GM21825 (cell line): ENCODE measurements at regions not wholly inside any gene's neighbourhood (a gene's known extent, or its start where the extent isn't known, plus 50 kb on each side); places are given as distances from the start of the nearest gene placed in this dataset.

Source experiments
- ATAC-seq: cut with Tn5 transposase; IDR thresholded peaks from one replicate; pipeline ENCODE4 v1.9.1; 2021; ENCODE audit warnings: mild to moderate bottlenecking, moderate library complexity; ENCODE audit not compliant: unreplicated experiment

DNA sequence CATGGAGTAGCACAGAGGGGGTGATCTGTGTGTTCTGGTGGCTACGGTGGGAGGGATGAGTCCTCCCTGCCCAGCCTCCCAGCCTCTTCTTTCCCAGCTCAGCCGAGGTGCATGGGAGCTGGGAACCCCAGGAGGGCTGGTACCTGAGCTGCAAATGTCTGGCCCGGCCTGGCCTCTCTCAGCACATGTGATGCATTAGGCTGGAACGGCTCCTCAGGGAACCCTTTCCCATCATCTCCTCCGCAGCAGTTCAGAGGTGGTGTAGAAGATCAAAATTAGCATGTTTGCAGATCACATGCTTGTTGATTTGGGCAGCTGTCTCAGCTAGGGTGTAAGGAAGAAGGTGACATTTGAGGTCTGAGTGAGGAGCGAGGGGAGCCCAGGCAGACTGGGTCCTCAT lies 126.6 kb downstream of the EMX2 start:
- no peak for ATAC-seq

DNA sequence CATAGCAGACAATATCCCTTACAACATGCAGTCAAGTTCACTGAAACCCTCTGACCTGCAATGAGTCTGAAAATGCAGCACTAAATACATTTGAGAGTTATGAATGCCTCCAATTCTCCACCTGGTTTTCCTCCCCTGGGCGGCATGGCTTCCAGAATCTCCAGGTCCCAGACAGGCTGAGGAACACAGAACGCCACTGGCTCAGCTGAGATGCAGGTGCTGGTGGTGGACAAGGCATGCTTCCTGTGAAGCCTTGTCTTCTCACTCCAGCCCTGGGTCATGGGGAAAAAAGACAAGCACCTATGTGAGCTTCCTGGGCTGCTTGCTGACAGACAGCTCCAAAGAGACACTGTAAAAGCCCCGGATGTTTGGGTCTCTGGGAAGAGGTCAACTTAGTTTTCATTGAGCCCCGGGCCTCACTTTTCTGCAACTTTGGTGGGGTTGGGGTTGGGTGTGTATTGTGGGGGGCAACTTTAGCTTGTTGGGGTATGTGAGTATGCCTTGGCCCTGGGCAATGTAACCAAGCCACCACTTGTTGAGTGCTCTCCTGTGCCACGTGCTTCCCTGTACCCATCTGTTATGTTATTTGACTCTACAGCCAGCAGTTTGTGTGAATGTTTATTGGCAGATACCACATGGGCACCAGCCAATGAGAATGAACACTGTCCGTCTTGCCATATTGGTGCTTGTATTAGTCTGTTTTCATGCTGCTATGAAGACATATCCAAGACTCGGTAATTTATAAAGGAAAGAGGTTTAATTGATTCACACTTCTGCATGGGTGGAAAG lies 127.8 kb downstream of the EMX2 start:
- no peak for ATAC-seq

DNA sequence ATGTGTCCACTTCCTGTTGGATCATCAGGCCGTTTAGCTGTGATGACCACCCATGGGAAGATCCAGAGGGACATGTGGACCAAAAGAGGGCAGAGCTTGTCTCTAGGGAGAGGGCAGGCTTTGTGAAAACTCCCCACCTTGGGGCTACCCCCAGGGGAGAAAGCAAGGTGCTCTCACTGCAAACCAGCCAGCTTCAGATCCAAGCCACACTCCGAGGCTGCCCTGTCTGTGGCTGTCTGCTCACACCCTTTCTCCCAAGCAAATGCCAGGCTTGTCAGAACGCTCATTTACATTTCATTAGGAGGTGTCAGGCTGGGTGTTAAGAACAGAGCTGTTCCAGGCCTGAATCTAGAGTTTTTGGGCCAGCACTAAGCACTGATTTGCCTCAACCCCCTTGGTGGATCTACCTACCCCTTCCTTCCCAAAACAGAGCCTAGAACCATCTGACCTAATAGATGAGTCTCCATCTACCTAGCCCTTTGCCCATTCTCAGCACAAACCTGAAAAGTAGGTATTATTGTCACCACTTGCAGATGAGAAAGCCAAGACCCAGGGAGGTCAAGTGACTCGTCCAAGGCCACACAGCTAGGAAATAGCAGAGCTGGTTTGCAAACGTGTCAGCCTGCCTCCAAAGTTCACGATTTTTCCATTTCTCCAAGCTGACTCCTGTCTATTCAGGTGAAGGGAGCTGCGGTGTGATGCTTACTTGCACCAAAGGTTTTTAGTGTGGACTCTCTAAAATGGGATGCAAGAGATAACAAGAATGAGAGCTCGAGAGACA lies 130.9 kb downstream of the EMX2 start:
- ATAC-seq = no peak

DNA sequence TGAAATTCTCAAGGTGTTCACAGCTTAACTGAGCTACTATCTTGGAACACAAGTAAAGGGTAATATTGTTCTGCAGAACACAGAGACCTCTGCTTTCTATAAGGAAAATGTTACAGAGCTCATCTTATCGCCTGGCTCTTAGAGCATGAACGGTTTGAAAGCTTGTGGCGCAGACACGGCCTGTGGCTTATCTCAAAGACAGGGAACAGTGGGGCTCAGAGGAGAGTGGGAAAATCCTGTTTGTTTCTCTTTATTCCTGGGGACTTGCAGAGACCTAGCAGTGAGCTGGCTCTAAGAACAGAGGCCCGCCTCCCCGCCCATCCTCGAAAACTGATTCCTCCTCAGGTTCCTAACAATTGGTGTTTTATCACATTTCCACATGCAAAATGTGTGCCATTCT lies 131.7 kb downstream of the EMX2 start:
- no peak for ATAC-seq

DNA sequence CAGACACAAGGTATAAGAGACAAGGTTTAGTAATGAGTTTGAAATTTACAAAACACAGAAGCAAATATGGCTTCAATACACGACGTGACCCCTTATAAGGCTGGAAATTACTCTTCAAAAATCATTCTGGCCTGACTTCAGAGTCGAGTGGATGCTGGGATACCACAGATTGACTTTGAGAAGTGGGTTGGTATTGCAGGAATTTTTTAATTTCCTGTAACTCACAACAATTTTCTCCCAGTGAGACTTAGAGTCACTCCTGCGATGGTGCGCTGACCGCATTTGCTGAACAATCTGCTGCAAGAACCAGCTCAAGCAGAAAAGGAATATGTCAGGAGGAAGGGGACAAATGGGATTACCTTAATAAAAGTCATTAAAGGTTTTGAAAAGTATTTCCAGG lies 132.1 kb downstream of the EMX2 start:
- ATAC-seq = no peak

DNA sequence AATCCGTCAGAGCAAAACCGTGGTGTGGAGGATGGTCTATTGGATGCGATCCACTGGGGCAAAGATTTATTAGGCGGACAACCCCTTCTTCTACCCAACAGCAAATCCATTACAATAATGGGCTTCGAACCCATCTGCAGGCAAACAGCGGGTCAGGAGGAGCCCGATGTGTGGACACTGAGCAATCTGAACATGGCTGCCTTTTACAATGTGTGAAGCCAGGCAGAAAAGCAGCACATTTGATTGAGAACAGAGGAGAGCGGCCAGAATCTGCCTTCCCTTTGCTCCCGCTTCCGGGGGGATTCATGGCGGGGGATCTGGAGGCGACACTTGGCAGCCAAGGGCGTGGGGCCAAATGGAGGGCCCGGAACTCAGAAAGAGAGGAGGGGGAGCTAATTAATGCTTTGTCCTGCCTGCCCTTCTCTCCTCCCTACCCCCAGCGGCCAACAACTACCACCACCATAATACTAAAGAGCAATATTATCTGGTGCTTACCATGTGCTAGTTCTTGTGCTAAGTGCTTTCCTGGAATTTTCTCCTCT lies 133.0 kb downstream of the EMX2 start:
- ATAC-seq = no peak

DNA sequence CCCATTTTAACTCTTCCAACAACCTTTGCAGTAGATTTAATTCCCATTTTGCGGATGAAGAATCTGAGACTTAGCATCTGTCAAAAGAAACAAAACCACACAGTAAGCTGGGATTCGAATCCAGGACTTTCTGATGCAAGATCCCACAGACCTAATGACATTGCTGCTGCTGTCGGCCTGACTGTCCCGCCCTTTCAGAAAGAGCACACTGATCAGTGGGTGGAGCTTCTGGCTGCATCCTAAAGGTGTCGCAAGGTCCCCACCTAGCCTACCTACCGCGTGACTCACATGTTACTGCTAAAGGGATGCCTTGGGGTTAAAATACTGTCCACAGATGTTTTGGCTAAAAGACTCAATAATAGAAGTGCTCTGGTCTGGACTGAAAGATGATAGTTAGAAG lies 134.7 kb downstream of the EMX2 start:
- no peak for ATAC-seq

DNA sequence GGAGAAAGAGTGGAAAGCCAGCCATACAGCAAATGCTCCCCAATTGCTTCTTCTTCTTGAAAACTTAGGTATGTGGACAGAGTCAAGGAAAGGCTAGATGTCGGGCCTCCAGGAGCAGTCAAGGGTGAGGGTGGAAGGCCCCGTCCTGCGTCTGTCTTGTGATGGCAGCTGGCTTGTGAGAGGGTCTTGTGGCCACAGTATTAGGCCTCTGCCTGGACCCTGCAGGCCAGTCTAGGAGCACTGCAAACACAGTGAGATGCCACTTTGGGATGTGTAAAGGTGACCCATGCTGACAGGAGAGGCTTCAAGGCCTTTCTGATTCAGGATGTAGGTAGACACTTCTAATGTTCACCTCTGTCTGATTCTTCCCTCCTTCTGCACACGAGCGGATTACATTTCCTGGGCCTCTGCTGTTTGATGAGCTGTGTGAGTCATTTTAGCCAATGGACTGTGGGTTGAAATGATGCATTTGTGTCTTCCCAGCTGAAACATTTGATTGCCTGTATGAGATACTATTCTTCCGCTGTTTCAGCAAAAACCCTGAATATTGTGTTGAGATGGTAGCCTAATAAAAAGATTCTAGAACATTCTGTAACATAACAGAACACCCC lies 135.4 kb downstream of the EMX2 start:
- no peak for ATAC-seq

DNA sequence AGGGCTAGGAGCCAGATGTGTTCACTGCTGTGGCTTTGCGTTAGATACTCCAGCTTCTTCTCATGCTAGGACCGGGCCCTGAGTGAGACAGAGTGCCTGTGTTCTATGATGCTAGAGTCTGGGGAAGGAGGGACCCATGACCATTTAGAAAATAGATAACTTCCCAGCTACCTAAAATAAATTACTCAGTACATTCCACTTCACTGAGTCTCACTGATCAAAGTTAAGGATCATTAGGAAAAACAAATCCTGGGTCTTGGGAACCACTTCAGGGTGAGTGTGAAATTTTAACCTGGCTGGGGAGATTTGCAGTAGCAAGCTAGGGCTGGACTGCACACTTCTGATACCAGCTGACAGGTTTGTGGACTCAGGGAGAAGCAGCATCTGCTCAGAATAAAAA lies 138.1 kb downstream of the EMX2 start:
- no peak for ATAC-seq

DNA sequence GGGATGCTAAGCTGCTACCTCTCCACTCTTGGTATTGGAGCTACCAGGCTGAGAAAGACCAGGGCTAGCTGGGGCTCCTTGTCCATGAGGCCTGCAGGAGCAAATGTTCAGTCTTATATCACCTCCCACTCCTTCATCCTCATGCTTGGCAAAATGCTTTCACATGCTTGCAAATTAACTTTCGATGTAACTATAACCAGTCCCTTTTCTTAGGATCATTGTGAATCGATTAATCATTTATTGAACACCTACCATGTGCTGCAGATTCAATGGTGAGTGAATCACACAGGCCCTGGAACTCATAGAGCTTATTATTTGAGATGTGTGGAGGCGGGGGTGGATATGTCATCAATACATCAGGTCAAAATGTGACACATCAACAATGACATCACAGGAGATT lies 138.6 kb downstream of the EMX2 start:
- ATAC-seq = no peak

- ATAC-seq = no peak
Observed at GRCh38 chr10:117684046-117684610, 141.6 kb downstream of the EMX2 start.

GRCh38 chr10:117684672-117685211 lies 142.2 kb downstream of the EMX2 start:
- ATAC-seq = no peak

DNA sequence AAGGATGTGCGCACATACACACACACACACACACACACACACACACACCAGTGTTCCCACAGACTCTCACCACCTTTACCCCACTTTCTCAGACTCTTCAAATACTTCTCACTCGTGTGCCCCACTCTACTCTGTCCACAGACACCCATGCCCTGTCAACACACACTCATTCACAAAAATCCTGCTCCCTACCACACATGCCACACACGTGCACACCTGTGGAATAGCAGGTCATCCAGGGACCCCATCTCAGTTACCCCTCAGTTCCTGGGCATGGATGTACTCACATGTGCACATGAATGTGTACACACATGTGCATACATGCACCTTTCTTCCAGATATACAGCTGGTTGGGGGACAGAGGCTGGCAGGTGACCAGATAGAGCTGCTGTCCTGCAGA lies 142.9 kb downstream of the EMX2 start:
- no peak for ATAC-seq

DNA sequence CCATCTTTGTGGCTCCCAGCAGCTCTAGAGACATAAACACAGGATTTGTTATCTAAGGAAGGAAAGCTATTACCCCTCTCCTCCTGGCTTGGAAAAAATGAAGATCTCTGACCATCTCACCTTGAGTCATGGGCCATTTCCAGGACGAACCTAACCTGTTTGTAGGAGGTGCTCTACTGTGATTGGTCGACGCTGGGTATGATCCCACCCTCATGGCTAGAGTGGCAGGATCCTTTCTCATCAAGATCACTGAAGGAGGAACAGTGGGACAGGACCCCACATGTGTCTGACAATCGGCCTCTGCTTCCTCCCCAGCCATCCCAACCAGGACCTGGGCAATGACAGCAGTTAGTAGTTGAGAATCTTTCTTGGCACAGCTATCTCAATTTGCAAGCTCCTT lies 144.1 kb downstream of the EMX2 start:
- ATAC-seq = no peak

- ATAC-seq = no peak
Observed at GRCh38 chr10:117688358-117688757, 145.8 kb downstream of the EMX2 start.

DNA sequence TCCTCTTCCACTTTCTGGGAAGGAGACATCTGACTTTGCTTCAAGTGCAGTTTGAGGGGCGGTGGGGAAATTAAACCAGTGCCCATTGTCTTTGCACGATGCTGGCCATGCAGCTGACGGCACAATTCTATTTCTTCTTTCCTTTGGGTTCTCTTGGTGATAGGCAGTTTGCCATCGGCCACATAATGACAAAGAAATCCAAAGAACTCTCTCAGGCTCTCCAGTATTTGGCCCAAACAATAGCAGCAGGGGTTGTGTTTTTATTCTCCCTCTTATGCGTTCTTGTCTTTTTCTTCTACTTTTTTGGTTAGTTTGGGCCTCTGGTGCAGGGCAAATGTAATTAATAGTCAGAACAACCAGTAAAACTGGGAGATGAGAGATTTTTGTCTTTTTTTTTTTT lies 147.0 kb downstream of the EMX2 start:
- ATAC-seq = no peak

- no peak for ATAC-seq
Observed at GRCh38 chr10:117690359-117690758, 147.8 kb downstream of the EMX2 start.

DNA sequence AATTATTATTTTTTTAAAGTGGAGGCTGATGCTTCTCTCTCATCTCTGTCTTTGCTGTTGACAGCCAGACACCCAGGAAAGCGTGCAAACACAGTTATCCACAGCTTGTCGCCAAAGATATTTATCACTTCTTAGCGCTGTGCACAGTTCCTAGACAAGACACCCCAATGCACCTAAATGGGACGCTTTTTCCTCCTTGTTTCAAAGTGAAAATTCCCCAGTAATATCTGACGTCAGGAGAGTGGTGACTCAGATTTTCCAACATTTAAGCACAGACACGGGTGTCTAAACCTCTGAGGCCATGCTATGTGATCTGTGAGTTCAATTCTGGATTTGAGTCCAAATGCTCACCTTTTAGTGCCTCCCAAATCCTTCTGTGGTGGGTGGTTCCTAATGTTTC lies 151.6 kb downstream of the EMX2 start:
- no peak for ATAC-seq

- no peak for ATAC-seq
Observed at GRCh38 chr10:117697402-117697801, 154.9 kb downstream of the EMX2 start.

DNA sequence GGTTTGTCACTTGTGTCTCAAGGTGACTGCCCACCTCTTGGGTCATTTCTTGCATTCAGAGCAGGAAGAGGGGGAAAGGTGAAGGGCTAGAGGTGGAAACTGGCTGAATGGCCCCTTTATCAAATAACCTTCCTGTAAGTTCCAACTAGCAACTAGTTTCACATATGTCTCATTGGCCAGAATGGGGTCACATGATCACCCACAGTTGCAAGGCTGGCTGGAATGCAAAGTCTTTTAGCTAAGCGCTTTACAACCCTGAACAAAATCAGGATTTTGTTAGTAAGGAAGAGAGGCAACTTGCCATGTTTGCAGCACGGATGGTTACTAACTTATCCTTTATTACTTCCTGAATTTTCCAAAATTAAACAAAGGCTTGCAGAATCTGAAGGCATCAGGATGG lies 156.3 kb downstream of the EMX2 start:
- ATAC-seq = no peak

- no peak for ATAC-seq
Observed at GRCh38 chr10:117699436-117700075, 157.0 kb downstream of the EMX2 start.
